Ovary (tissue), 3 donors: ENCODE measurements at regions not wholly inside any gene's neighbourhood (a gene's known extent, or its start where the extent isn't known, plus 50 kb on each side); places are given as distances from the start of the nearest gene placed in this dataset.

ENCODE experiments used
- CTCF ChIP-seq, 3 donors: fragments of 450-650 bp in 2 of 3; fragments of 200-600 bp in 1 of 3; IDR thresholded peaks; one replicate each; pipeline versions ENCODE4 v1.5.1 to v1.8.0; 2016 to 2022; ENCODE audit warnings: antibody characterized with exemption in 3 of 3, mild to moderate bottlenecking in 1 of 3
- POLR2A ChIP-seq: fragments of 450-650 bp; IDR thresholded peaks from one replicate; pipeline ENCODE4 v1.6.1; 2017; ENCODE audit warnings: antibody characterized with exemption, mild to moderate bottlenecking, moderate library complexity
- donor health status: DM: no; HTN: no; CAD: no.

GRCh38 chr2:177064422-177064821 is 148.2 kb upstream of the HNRNPA3 start:
- no peak for TF ChIP-seq CTCF (IDR thresholded peaks at IDR 0.05)
- TF ChIP-seq POLR2A: no peak
